CD8-positive, alpha-beta memory T cell (primary cell): ENCODE measurements at regions not wholly inside any gene's neighbourhood (a gene's known extent, or its start where the extent isn't known, plus 50 kb on each side); places are given as distances from the start of the nearest gene placed in this dataset.

Source experiments
- CTCF ChIA-PET: fragments of 350-600 bp; sonication (Branson Sonifier 250); formaldehyde crosslinking; loops from one replicate; lab custom pipeline; 2021; ENCODE audit warnings: antibody characterized with exemption; lab: Charles Lee
- POLR2A ChIA-PET: fragments of 350-600 bp; sonication (Branson Sonifier 250); formaldehyde crosslinking; loops from one replicate; lab custom pipeline; 2021; ENCODE audit warnings: antibody characterized with exemption; lab: Charles Lee
- DNase-seq, 5 donors: peaks; one replicate each; pipeline versions ENCODE4 v3.0.0 to v3.0.0-alpha.2; 2020 to 2022; ENCODE audit warnings: mixed read lengths in 1 of 5
- H3K27ac ChIP-seq: one replicate; pipeline ENCODE4 v1.7.0; 2013; ENCODE audit warnings: low read depth, mild to moderate bottlenecking, low read length, moderate library complexity
- H3K27me3 ChIP-seq: 2 replicates; pipeline ENCODE4 v1.7.0; 2013; ENCODE audit warnings: low read length, mild to moderate bottlenecking; ENCODE audit not compliant: insufficient read depth, poor library complexity, severe bottlenecking
- H3K36me3 ChIP-seq: 2 replicates; pipeline ENCODE4 v1.7.0; 2013; ENCODE audit warnings: mild to moderate bottlenecking, low read length, moderate library complexity; ENCODE audit not compliant: insufficient read depth
- H3K4me1 ChIP-seq: 2 replicates; pipeline ENCODE4 v1.7.0; 2013; ENCODE audit warnings: mild to moderate bottlenecking, low read length, moderate library complexity; ENCODE audit not compliant: insufficient read depth
- H3K4me3 ChIP-seq: 2 replicates; pipeline ENCODE4 v1.7.0; 2013; ENCODE audit warnings: mild to moderate bottlenecking, low read length
- H3K9me3 ChIP-seq: 2 replicates; pipeline ENCODE4 v1.7.0; 2013; ENCODE audit warnings: mild to moderate bottlenecking, low read length
- H3K27ac Mint-ChIP-seq, 8 donors: one replicate each; pipeline ENCODE4 v1.8.0; 2020 to 2021; ENCODE audit warnings: mixed read lengths in 8 of 8, mild to moderate bottlenecking in 6 of 8, inconsistent platforms in 3 of 8, moderate library complexity in 3 of 8
- H3K27me3 Mint-ChIP-seq, 2 donors: one replicate each; pipeline ENCODE4 v1.8.0; 2020 to 2021; ENCODE audit warnings: mixed read lengths in 2 of 2, mild to moderate bottlenecking in 1 of 2, moderate library complexity in 1 of 2
- H3K36me3 Mint-ChIP-seq, 3 donors: one replicate each; pipeline ENCODE4 v1.8.0; 2020 to 2021; ENCODE audit warnings: mixed read lengths in 3 of 3, inconsistent platforms in 1 of 3, mild to moderate bottlenecking in 1 of 3
- H3K4me1 Mint-ChIP-seq, 3 donors: one replicate each; pipeline ENCODE4 v1.8.0; 2020 to 2021; ENCODE audit warnings: mixed read lengths in 3 of 3, inconsistent platforms in 1 of 3, mild to moderate bottlenecking in 1 of 3
- H3K4me3 Mint-ChIP-seq, 7 donors: one replicate each; pipeline ENCODE4 v1.8.0; 2020 to 2021; ENCODE audit warnings: mixed read lengths in 7 of 7, mild to moderate bottlenecking in 6 of 7, moderate library complexity in 4 of 7, inconsistent platforms in 2 of 7
- H3K9me3 Mint-ChIP-seq, 5 donors: one replicate each; pipeline ENCODE4 v1.8.0; 2020 to 2022; ENCODE audit warnings: mixed read lengths in 5 of 5, mild to moderate bottlenecking in 3 of 5, moderate library complexity in 2 of 5, inconsistent platforms in 1 of 5

DNA sequence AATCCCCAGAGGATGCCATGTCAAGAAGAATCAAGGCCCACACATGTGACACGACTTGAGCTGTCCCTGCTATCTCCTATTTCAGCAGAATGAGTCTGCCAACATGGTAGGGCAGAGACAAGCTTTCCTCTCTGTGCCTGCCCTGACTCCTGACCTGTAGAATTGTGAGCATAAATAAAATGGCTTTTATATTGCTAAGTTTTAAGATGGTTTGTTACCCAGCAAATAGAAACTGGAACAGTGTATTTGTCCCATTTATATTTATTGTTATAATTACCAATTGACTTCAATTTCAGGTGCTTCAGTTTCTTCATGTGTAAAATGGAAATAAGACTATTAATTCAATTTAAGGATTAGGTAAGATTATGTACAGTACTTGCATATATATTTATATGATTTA lies 90.5 kb downstream of the ASB1 start:
- H3K9me3 Mint-ChIP-seq: peaks cover 6 to 21% (median 18%) of the 10 kb centered on the region in 5 donors
- no peak overlapping the region for H3K4me3 Mint-ChIP-seq
- H3K27me3 Mint-ChIP-seq: peaks cover 0 to 7% of the 10 kb centered on the region in 2 donors
- peaks cover 6% of the 10 kb centered on the region for H3K9me3 ChIP-seq
- CTCF ChIA-PET: interaction anchor here (1.2 kb wide), 1 partner anchor 9 kb away, joined by 3 read pairs; no protein-coding TSS in a partner anchor
- POLR2A ChIA-PET: no interaction called here
- no peaks in the 10 kb centered on the region for H3K4me1 ChIP-seq
- no peaks in the 10 kb centered on the region for H3K27me3 ChIP-seq
- H3K36me3 ChIP-seq: no peaks in the 10 kb centered on the region
- H3K27ac ChIP-seq: no peak overlapping the region
- H3K27ac Mint-ChIP-seq: no peak overlapping the region
- H3K4me3 ChIP-seq: no peak overlapping the region
- DNase-seq: no peak
- peaks cover 0 to 11% (median 0%) of the 10 kb centered on the region in 3 donors for H3K36me3 Mint-ChIP-seq
- H3K4me1 Mint-ChIP-seq: no peaks in the 10 kb centered on the region

DNA sequence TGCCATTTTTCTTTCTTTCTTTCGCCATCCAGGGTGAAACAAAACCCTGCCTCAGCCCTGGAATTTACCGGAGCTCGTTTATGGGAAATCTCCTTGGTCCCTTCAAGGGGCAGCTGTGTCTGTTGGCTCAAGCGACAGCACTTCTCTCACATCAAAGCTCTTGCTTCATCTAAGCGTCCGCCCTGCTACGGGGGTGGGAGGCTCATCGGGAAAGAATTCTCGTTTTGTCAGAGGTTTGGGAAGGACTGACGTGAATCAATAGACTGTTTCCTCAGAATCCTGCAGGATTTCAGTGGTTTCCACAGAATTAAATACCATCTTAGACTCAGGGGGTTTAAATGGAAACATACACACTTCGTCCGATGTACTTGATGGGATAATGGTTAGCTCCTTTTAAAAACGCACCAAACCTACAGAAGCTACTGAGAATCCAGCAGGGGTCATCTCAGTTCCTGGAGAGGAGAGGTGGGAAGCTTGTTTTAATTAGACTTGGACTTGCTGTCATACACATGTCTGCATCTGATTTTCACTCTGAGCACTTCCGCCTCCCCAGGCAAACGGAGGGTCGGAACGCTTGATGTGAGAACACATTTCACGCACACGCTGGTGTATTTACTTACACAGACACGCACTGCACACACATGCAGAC lies 91.6 kb downstream of the ASB1 start:
- Mint-ChIP-seq H3K4me3 (no peak overlapping the region), H3K4me1 (no peaks in the 10 kb centered on the region), H3K27me3 (peaks cover 0 to 7% of the 10 kb centered on the region in 2 donors), H3K9me3 (peaks cover 6 to 22% (median 20%) of the 10 kb centered on the region in 5 donors), H3K27ac (no peak overlapping the region), H3K36me3 (peaks cover 0 to 11% (median 0%) of the 10 kb centered on the region in 3 donors)
- no peaks in the 10 kb centered on the region for H3K4me1 ChIP-seq
- no peaks in the 10 kb centered on the region for H3K36me3 ChIP-seq
- H3K4me3 ChIP-seq: no peak overlapping the region
- peaks cover 6% of the 10 kb centered on the region for H3K9me3 ChIP-seq
- no peaks in the 10 kb centered on the region for H3K27me3 ChIP-seq
- no peak overlapping the region for H3K27ac ChIP-seq
- ChIA-PET POLR2A (no interaction called here), CTCF (no interaction called here)
- DNase-seq: no peak

DNA sequence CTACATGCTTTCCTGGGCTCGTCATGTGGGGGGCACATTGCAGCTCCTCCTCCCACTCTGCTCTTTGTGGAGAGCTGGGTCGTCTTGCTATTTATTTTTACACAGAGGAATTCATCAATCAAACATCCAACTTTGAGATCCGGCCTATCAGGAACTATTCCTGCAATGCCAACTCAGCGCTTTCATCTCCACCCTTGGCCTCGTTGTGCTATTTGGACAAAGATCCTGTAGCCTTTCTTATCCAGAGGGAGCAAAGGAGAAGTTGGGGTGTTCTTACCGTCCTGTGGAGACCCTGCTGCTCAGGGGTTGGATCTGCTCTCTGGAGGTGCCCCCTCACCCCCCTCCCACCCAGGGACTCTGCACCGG lies 92.1 kb downstream of the ASB1 start:
- ChIA-PET CTCF (no interaction called here), POLR2A (no interaction called here)

DNA sequence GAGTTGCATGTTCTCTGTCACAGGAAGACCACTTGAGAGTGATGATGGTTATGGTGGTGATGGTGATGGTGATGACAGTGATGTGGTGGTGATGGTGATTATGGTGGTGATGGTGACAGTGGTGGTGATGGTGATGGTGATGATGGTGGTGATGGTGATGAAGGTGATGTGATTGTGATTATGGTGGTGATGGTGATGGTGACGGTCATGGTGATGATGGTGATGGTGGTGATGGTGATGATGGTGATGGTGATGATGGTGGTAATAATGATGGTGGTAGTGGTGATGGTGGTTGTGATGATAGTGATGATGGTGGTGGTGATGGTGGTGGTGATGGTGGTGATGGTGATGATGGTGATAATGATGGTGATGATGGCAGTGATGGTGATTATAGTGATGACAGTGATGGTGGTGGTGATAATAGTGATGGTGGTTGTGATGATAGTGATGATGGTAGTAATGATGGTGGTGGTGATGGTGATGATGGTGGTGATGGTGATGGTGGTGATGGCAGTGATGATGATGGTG lies 93.7 kb downstream of the ASB1 start:
- Histone ChIP-seq H3K9me3 (peaks cover 6% of the 10 kb centered on the region), H3K27ac (no peak overlapping the region), H3K27me3 (no peaks in the 10 kb centered on the region), H3K4me3 (no peak overlapping the region), H3K36me3 (no peaks in the 10 kb centered on the region), H3K4me1 (no peaks in the 10 kb centered on the region)
- Mint-ChIP-seq H3K27me3 (peaks cover 0 to 9% of the 10 kb centered on the region in 2 donors), H3K4me3 (no peak overlapping the region), H3K36me3 (peaks cover 0 to 11% (median 0%) of the 10 kb centered on the region in 3 donors), H3K9me3 (peaks cover 6 to 21% (median 18%) of the 10 kb centered on the region in 5 donors), H3K4me1 (no peaks in the 10 kb centered on the region), H3K27ac (no peak overlapping the region)
- ChIA-PET CTCF (no interaction called here), POLR2A (no interaction called here)
- DNase-seq: no peak

More for the DNA sequence above, 92.1 kb downstream of the ASB1 start:
- peaks cover 0 to 11% (median 0%) of the 10 kb centered on the region in 3 donors for H3K36me3 Mint-ChIP-seq
- H3K4me3 ChIP-seq: no peak overlapping the region
- H3K27ac Mint-ChIP-seq: no peak overlapping the region
- no peak overlapping the region for H3K4me3 Mint-ChIP-seq
- peaks cover 0 to 8% of the 10 kb centered on the region in 2 donors for H3K27me3 Mint-ChIP-seq
- H3K27ac ChIP-seq: no peak overlapping the region
- H3K4me1 Mint-ChIP-seq: no peaks in the 10 kb centered on the region
- H3K36me3 ChIP-seq: no peaks in the 10 kb centered on the region
- peaks cover 6% of the 10 kb centered on the region for H3K9me3 ChIP-seq
- H3K9me3 Mint-ChIP-seq: peaks cover 6 to 22% (median 20%) of the 10 kb centered on the region in 5 donors
- H3K27me3 ChIP-seq: no peaks in the 10 kb centered on the region
- no peak for DNase-seq
- H3K4me1 ChIP-seq: no peaks in the 10 kb centered on the region

DNA sequence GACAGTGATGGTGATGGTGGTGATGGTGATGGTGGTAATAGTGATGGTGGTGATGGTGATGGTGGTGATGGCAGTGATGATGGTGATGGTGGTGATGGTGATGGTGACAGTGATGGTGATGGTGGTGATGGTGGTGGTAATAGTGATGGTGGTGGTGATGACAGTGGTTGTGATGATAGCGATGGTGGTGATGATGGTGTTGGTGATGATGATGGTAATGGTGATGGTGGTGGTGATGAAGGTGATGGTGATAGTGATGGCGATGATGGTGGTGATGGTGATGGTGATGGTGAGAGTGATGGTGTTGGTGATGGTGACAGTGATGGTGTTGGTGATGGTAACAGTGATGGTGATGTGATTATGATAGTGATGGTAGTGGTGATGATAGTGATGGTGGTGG lies 94.3 kb downstream of the ASB1 start:
- no peak overlapping the region for H3K27ac ChIP-seq
- H3K36me3 ChIP-seq: no peaks in the 10 kb centered on the region
- peaks cover 0 to 11% (median 0%) of the 10 kb centered on the region in 3 donors for H3K36me3 Mint-ChIP-seq
- H3K27ac Mint-ChIP-seq: no peak overlapping the region
- ChIA-PET POLR2A (no interaction called here), CTCF (no interaction called here)
- H3K27me3 Mint-ChIP-seq: peaks cover 0 to 4% of the 10 kb centered on the region in 2 donors
- no peak overlapping the region for H3K4me3 ChIP-seq
- H3K27me3 ChIP-seq: no peaks in the 10 kb centered on the region
- no peaks in the 10 kb centered on the region for H3K4me1 ChIP-seq
- no peak for DNase-seq
- peaks cover 6% of the 10 kb centered on the region for H3K9me3 ChIP-seq
- H3K4me1 Mint-ChIP-seq: no peaks in the 10 kb centered on the region
- peaks cover 6 to 17% (median 16%) of the 10 kb centered on the region in 5 donors for H3K9me3 Mint-ChIP-seq
- no peak overlapping the region for H3K4me3 Mint-ChIP-seq

DNA sequence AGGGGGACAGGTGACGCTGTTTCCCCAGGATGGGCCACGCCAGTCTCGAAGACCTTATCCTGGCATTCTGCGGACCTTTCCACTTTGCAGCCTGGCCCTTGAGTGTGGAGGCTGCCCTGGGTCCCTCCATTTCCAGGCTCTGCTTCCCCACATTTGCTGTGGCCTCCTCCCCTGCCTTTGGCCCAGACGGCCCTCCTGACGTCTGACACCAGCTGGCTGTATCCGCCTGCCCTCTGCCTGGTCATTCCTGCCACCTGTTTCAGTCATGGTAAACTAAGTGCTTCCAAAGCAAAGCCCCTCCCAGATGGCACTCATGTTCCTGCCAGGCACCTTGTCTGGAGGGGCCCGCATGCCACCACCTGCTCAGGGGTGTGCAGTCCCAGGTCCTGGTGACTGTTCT lies 95.1 kb downstream of the ASB1 start:
- Histone ChIP-seq H3K4me1 (no peaks in the 10 kb centered on the region), H3K9me3 (peaks cover 3% of the 10 kb centered on the region), H3K27me3 (no peaks in the 10 kb centered on the region), H3K4me3 (no peak overlapping the region), H3K36me3 (no peaks in the 10 kb centered on the region), H3K27ac (no peak overlapping the region)
- H3K27ac Mint-ChIP-seq: no peak overlapping the region
- H3K4me3 Mint-ChIP-seq: no peak overlapping the region
- ChIA-PET CTCF (no interaction called here), POLR2A (no interaction called here)
- H3K36me3 Mint-ChIP-seq: peaks cover 0 to 7% (median 0%) of the 10 kb centered on the region in 3 donors
- DNase-seq: no peak
- H3K27me3 Mint-ChIP-seq: peaks cover 3% of the 10 kb centered on the region in 2 donors
- H3K4me1 Mint-ChIP-seq: no peaks in the 10 kb centered on the region
- H3K9me3 Mint-ChIP-seq: peaks cover 6 to 12% (median 10%) of the 10 kb centered on the region in 5 donors

DNA sequence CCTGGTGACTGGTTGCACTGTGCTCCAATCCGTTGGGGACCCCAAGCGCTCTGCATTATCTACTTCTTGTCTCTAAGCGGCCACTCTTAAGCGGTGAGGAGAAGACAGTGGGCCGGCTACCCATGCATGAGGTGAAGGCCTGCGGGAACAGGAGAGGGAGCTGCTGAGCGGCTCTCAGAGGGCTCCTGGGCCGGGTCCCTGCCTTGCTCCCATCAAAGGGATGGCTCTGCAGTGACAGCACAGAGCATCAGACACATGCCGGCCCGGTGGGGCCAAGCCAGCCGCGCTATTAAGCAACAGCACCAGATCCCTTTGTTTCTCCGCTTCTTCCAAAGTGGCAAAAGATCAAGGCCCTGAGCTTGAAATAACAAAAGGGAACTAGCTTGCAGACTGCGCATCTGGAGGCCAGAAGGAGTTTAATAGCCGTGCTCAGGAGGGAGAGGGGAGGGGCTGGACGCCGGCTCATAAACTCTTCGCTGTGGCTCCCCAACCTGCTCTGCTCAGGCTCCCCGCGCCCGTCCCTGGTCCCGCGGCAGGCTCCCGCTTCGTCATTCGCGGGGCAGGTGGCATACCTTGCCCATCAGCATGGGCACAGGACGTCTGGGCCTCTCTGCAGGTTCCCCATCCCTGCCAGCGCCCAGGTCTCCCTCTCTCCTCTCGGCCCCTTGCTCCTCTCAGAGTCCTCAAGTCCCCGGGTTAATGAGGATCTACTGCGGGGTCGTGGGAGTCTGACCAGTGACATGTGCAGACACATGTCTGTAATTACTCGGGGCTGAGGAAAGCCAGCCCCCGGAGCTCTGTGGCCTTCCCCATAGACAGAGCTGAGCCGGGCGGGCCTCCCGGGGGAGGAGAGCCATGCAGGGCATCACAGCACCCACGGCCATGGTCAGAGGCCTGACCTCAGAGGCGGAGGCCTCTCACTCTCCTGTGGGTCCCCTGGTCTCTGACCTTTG lies 96.7 kb downstream of the ASB1 start:
- Histone ChIP-seq H3K36me3 (no peaks in the 10 kb centered on the region), H3K4me1 (no peaks in the 10 kb centered on the region), H3K4me3 (no peak overlapping the region), H3K27ac (no peak overlapping the region), H3K27me3 (no peaks in the 10 kb centered on the region), H3K9me3 (no peaks in the 10 kb centered on the region)
- Mint-ChIP-seq H3K27ac (no peak overlapping the region), H3K36me3 (peaks cover 0 to 1% (median 0%) of the 10 kb centered on the region in 3 donors), H3K27me3 (peaks cover 3 to 15% of the 10 kb centered on the region in 2 donors), H3K4me1 (no peaks in the 10 kb centered on the region), H3K4me3 (no peak overlapping the region), H3K9me3 (peaks cover 0 to 8% (median 3%) of the 10 kb centered on the region in 5 donors)
- DNase-seq: no peak
- ChIA-PET POLR2A (no interaction called here), CTCF (no interaction called here)
